ENCODE measurements at regions not wholly inside any gene's neighbourhood (a gene's known extent, or its start where the extent isn't known, plus 50 kb on each side); places are given as distances from the start of the nearest gene placed in this dataset.

DNA sequence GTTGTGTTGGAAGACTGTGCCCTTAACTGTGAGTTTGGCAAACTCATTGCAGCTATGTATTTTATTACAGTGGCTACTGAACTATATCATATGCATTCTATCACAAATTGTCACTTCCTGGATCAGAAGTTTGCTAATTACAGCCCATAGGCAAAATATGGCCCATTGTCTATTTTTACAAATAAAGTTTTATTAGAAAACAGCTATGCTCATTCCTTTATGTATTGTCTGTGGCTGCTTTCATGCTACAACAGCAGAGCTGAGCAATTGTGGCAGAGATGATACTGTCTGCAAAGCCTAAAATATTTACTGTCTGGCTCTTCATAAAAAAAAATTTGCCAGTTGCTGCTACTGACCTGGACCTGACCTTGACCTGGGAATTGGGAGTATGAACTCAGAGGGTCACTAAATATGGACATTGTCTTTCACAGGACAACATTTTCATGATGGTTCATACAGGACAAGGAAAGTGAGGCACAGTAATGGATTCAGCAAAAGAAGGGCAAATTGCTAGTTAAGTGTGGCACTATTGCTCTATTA, 316.9 kb downstream of the ZNF621 start:
- Histone ChIP-seq H3K36me3 (no peaks in the 10 kb centered on the region), H3K9me3 (peaks cover 0 to 3% (median 0%) of the 10 kb centered on the region in 3 donors), H3K4me1 (no peaks in the 10 kb centered on the region), H3K27ac (no peak overlapping the region), H3K4me3 (no peak overlapping the region), H3K27me3 (no peaks in the 10 kb centered on the region)
- no peak for DNase-seq
- no peak for TF ChIP-seq POLR2A (IDR thresholded peaks at IDR 0.05)
- TF ChIP-seq, protein P1, sequence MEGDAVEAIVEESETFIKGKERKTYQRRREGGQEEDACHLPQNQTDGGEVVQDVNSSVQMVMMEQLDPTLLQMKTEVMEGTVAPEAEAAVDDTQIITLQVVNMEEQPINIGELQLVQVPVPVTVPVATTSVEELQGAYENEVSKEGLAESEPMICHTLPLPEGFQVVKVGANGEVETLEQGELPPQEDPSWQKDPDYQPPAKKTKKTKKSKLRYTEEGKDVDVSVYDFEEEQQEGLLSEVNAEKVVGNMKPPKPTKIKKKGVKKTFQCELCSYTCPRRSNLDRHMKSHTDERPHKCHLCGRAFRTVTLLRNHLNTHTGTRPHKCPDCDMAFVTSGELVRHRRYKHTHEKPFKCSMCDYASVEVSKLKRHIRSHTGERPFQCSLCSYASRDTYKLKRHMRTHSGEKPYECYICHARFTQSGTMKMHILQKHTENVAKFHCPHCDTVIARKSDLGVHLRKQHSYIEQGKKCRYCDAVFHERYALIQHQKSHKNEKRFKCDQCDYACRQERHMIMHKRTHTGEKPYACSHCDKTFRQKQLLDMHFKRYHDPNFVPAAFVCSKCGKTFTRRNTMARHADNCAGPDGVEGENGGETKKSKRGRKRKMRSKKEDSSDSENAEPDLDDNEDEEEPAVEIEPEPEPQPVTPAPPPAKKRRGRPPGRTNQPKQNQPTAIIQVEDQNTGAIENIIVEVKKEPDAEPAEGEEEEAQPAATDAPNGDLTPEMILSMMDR (IDR thresholded peaks at IDR 0.05), result no peak
- intact Hi-C loops (cut with DNase I), result no loop called here

- no peak for DNase-seq
- peaks cover 0 to 3% (median 0%) of the 10 kb centered on the region in 3 donors for H3K9me3 ChIP-seq
- no peaks in the 10 kb centered on the region for H3K4me1 ChIP-seq
- TF ChIP-seq POLR2A (IDR thresholded peaks at IDR 0.05), result no peak
- TF ChIP-seq, protein P1 (IDR thresholded peaks at IDR 0.05), result no peak
- H3K4me3 ChIP-seq, result no peak overlapping the region
- 87 to 98% methylated on average over 11 of the region's 11 CpGs for WGBS, 2 donors
- no peaks in the 10 kb centered on the region for H3K27me3 ChIP-seq
- no peaks in the 10 kb centered on the region for H3K36me3 ChIP-seq
- H3K27ac ChIP-seq, result no peak overlapping the region
- intact Hi-C loops (cut with DNase I), result no loop called here
Measured at GRCh38 chr3:40842714-40843113, 318.0 kb downstream of the ZNF621 start.

GRCh38 chr3:40843208-40843624, 318.5 kb downstream of the ZNF621 start:
- peaks cover 0 to 3% (median 0%) of the 10 kb centered on the region in 3 donors for H3K9me3 ChIP-seq
- TF ChIP-seq, protein P1 (IDR thresholded peaks at IDR 0.05), result no peak
- TF ChIP-seq POLR2A (IDR thresholded peaks at IDR 0.05), result no peak
- H3K27ac ChIP-seq, result no peak overlapping the region
- intact Hi-C loops (cut with DNase I), result no loop called here
- no peak for DNase-seq
- no peaks in the 10 kb centered on the region for H3K4me1 ChIP-seq
- whole genome bisulfite sequencing, 2 donors, result 92% methylated on average over 2 of the region's 2 CpGs
- H3K36me3 ChIP-seq, result no peaks in the 10 kb centered on the region
- no peak overlapping the region for H3K4me3 ChIP-seq
- H3K27me3 ChIP-seq, result no peaks in the 10 kb centered on the region

- 52 to 62% methylated on average over 7 of the region's 7 CpGs for WGBS, 2 donors
- Histone ChIP-seq H3K27ac (no peak overlapping the region), H3K27me3 (no peaks in the 10 kb centered on the region), H3K9me3 (peaks cover 0 to 3% (median 0%) of the 10 kb centered on the region in 3 donors), H3K36me3 (no peaks in the 10 kb centered on the region), H3K4me1 (no peaks in the 10 kb centered on the region), H3K4me3 (no peak overlapping the region)
- intact Hi-C loops (cut with DNase I), result no loop called here
- TF ChIP-seq, protein P1 (IDR thresholded peaks at IDR 0.05), result no peak
- no peak for TF ChIP-seq POLR2A (IDR thresholded peaks at IDR 0.05)
- DNase-seq, result no peak
Measured at GRCh38 chr3:40843851-40844548, 319.2 kb downstream of the ZNF621 start.

DNA sequence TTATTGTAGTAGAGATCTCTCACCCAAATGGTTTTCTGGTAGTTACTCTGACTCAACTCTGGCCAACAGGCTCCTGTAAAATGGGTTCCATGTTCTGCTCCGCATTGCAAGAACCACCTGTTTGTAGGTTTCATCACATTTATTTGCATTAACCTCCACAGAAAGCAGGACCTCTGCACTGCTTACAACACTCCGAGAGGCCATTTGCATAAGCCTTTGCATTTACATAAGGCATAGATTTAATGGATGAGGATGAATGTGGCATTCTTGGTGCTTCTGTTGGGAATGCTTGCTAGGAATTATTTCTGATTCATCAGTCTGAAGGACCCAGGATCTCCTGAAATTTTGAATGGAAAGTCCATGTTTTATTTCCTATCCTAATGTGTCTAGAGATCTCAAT, 320.1 kb downstream of the ZNF621 start:
- no peaks in the 10 kb centered on the region for H3K36me3 ChIP-seq
- intact Hi-C loops (cut with DNase I), result no loop called here
- 82 to 95% methylated on average over 2 of the region's 2 CpGs for WGBS, 2 donors

More for the DNA sequence above, 320.1 kb downstream of the ZNF621 start:
- TF ChIP-seq, protein P1 (IDR thresholded peaks at IDR 0.05), result no peak
- no peak for TF ChIP-seq POLR2A (IDR thresholded peaks at IDR 0.05)
- peaks cover 0 to 3% (median 0%) of the 10 kb centered on the region in 3 donors for H3K9me3 ChIP-seq
- H3K4me1 ChIP-seq, result no peaks in the 10 kb centered on the region
- H3K4me3 ChIP-seq, result no peak overlapping the region
- no peak overlapping the region for H3K27ac ChIP-seq
- H3K27me3 ChIP-seq, result no peaks in the 10 kb centered on the region
- DNase-seq, result no peak

Data from esophagus squamous epithelium (tissue), 5 donors.